HepG2 (cell line): ENCODE measurements at regions not wholly inside any gene's neighbourhood (a gene's known extent, or its start where the extent isn't known, plus 50 kb on each side); places are given as distances from the start of the nearest gene placed in this dataset.
"Not testable (repeated sequence)": the region's sequence is repeated elsewhere in the genome, so short reads cannot be mapped to it uniquely, and the experiment has no call there.

ENCODE experiments used
- ATAC-seq: fragments of 200-7000 bp; cut with Tn5 transposase; 3 replicates; pipeline ENCODE4 v1.9.1; 2020; ENCODE audit warnings: mild to moderate bottlenecking, moderate library complexity
- BruUV-seq: library from RNA; stranded (reverse); fragments of 400-500 nt; replicated peaks from 2 replicates; lab custom pipeline; 2021; lab: Mats Ljungman, UMichigan
- CTCF ChIA-PET: fragments of 300-600 bp; formaldehyde crosslinking; extraction: SDS; loops from one replicate; lab custom pipeline; 2021; ENCODE audit warnings: low total read pairs, inconsistent platforms, low intra/inter-chr PET ratio; lab: Yijun Ruan, JAX
- POLR2A ChIA-PET: fragments of 350-600 bp; sonication (Branson Sonifier 250); formaldehyde crosslinking; loops from one replicate; lab custom pipeline; 2020; ENCODE audit warnings: antibody characterized with exemption, inconsistent platforms; lab: Yijun Ruan, JAX
- DNase-seq: peaks from one replicate; pipeline ENCODE4 v3.0.0-alpha.2; 2015; ENCODE audit warnings: low spot score
- FAIRE-seq: peaks from 3 replicates; lab custom pipeline; 2011; peaks lifted over from hg19 to GRCh38; lab: Jason Lieb, UNC
- H2AFZ ChIP-seq: one replicate; pipeline ENCODE4 v1.6.1; 2011; ENCODE audit warnings: low read length, inconsistent platforms
- H3K27ac ChIP-seq: fragments of 300-600 bp; 3 replicates; pipeline ENCODE4 v1.8.0; 2011; ENCODE audit warnings: mixed run types, mild to moderate bottlenecking, mixed read lengths, low read length, inconsistent platforms; ENCODE audit not compliant: insufficient read depth; ENCODE audit errors: extremely low read length
- H3K27me3 ChIP-seq, 2 experiments: fragments of 200-600 bp in 1 of 2; 2 replicates in 1 of 2; 3 replicates in 1 of 2; pipeline versions ENCODE4 v1.6.0 to v1.8.0; 2011; ENCODE audit warnings: low read length in 2 of 2, mild to moderate bottlenecking in 2 of 2, moderate library complexity in 2 of 2, inconsistent platforms in 1 of 2; ENCODE audit not compliant: insufficient read depth in 2 of 2, control insufficient read depth in 1 of 2
- H3K36me3 ChIP-seq, 2 experiments: fragments of 200-600 bp in 1 of 2; replicated peaks in 1 of 2; 2 replicates in 1 of 2; 3 replicates in 1 of 2; pipeline versions ENCODE4 v1.5.1 to v1.8.0; 2011; ENCODE audit warnings: low read length in 2 of 2, inconsistent platforms in 1 of 2; ENCODE audit not compliant: insufficient read depth in 2 of 2, control insufficient read depth in 1 of 2
- H3K4me1 ChIP-seq: 2 replicates; pipeline ENCODE4 v1.5.1; 2012; ENCODE audit warnings: low read length, inconsistent platforms; ENCODE audit not compliant: insufficient read depth
- H3K4me2 ChIP-seq: 2 replicates; pipeline ENCODE4 v1.6.0; 2011; ENCODE audit warnings: low read depth, low read length, inconsistent platforms
- H3K4me3 ChIP-seq, 3 experiments: fragments of 200-600 bp in 1 of 3; sonication (generic), shearing (Covaris generic) in 1 of 3; replicated peaks in 1 of 3; 2 replicates each; pipeline ENCODE4 v1.5.1; 2011 to 2016; ENCODE audit warnings: low read length in 3 of 3, inconsistent platforms in 2 of 3, low read depth in 2 of 3, mild to moderate bottlenecking in 2 of 3, control low read depth in 1 of 3, mixed read lengths in 1 of 3; ENCODE audit not compliant: insufficient read depth in 1 of 3
- H3K79me2 ChIP-seq: one replicate; pipeline ENCODE4 v1.6.1; 2011; ENCODE audit warnings: low read length, inconsistent platforms; ENCODE audit not compliant: insufficient read depth
- H3K9ac ChIP-seq: 2 replicates; pipeline ENCODE4 v1.6.0; 2011; ENCODE audit warnings: mild to moderate bottlenecking, low read depth, low read length, inconsistent platforms; ENCODE audit not compliant: insufficient read depth
- H3K9me3 ChIP-seq: 2 replicates; pipeline ENCODE4 v1.5.1; 2012; ENCODE audit warnings: mild to moderate bottlenecking, low read length
- H4K20me1 ChIP-seq: 2 replicates; pipeline ENCODE4 v1.6.0; 2011; ENCODE audit warnings: inconsistent platforms, mild to moderate bottlenecking, low read length, moderate library complexity; ENCODE audit not compliant: insufficient read depth
- REL ChIP-seq: sonication (generic); formaldehyde crosslinking; conservative IDR thresholded peaks from 2 replicates; pipeline ENCODE4 v1.8.0; 2022; ENCODE audit warnings: mild to moderate bottlenecking, missing genetic modification reagents, moderate library complexity
- WGBS: methylation state at CpG from one replicate; pipeline ENCODE4 v1.1.6; 2017; ENCODE audit warnings: low lambda C conversion rate; 5-methylcytosine and 5-hydroxymethylcytosine counted together
- in situ Hi-C: cut with HindIII; loops from 2 replicates; pipeline ENCODE4 v1.10.0; 2017; ENCODE audit warnings: low pct_unique_long_range_greater_than_20kb; ENCODE audit not compliant: extremely low pct_ligation_motif_present
- intact Hi-C: fragments of 100-400 bp; cut with micrococcal nuclease; formaldehyde crosslinking; loops from one replicate; pipeline ENCODE4 v1.10.0; 2022; ENCODE audit not compliant: unreplicated experiment
- TF ChIP-seq, protein P1 (sequence below): sonication (generic); formaldehyde crosslinking; IDR thresholded peaks from 2 replicates; pipeline ENCODE4 v1.5.0; 2020; ENCODE audit warnings: mild to moderate bottlenecking, missing genetic modification reagents, moderate library complexity

DNA sequence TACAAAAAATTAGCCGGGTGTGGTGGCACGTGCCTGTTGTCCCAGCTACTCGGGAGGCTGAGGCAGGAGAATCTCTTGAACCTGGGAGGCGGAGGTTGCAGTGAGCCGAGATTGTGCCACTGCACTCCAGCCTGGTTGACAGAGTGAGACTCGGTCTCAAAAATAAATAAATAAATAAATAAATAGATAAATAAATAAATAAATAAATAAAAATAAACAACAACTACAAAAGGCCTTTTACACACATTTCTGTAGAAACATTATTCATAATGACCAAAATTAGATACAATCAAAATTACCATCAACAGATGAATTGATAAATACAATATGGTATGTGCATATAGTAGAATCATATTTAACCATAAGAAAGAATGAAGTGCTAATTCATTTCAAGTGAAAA lies 96.7 kb downstream of the LPAR4 start:
- FAIRE-seq, POLR2A ChIA-PET: not testable (repeated sequence)

DNA sequence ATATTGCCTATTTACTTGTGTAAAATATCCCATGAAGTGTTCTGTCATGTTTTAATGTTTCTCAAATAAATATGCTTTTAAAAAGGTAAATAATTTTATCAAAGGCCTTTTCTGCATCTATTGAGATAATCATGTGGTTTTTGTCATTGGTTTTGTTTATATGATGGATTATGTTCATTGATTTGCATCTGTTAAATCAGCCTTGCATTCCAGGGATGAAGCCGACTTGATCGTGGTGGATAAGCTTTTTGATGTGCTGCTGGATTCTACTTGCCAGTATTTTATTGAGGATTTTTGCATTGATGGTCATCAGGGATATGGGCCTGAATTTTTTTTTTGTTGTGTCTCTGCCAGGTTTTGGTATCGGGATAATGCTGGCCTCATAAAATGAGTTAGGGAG lies 63.9 kb upstream of the P2RY10 start:
- H3K4me3 ChIP-seq, H3K9ac ChIP-seq, POLR2A ChIA-PET, H3K27me3 ChIP-seq, H2AFZ ChIP-seq, DNase-seq, BruUV-seq, FAIRE-seq, H3K4me1 ChIP-seq, H3K9me3 ChIP-seq, H3K27ac ChIP-seq, ATAC-seq, H3K79me2 ChIP-seq, CTCF ChIA-PET, in situ Hi-C loops, H4K20me1 ChIP-seq, H3K36me3 ChIP-seq, intact Hi-C loops, H3K4me2 ChIP-seq: not testable (repeated sequence)
- 0% methylated on average over 3 of the region's 3 CpGs for WGBS

More for the DNA sequence above, 96.7 kb downstream of the LPAR4 start:
- WGBS, result 36% methylated on average over 6 of the region's 6 CpGs
- H2AFZ ChIP-seq, H3K27me3 ChIP-seq, H3K4me3 ChIP-seq, intact Hi-C loops, H3K9me3 ChIP-seq, ATAC-seq, CTCF ChIA-PET, H4K20me1 ChIP-seq, DNase-seq, H3K4me2 ChIP-seq, BruUV-seq, H3K36me3 ChIP-seq, in situ Hi-C loops, H3K4me1 ChIP-seq, H3K27ac ChIP-seq, H3K79me2 ChIP-seq, H3K9ac ChIP-seq: not testable (repeated sequence)

DNA sequence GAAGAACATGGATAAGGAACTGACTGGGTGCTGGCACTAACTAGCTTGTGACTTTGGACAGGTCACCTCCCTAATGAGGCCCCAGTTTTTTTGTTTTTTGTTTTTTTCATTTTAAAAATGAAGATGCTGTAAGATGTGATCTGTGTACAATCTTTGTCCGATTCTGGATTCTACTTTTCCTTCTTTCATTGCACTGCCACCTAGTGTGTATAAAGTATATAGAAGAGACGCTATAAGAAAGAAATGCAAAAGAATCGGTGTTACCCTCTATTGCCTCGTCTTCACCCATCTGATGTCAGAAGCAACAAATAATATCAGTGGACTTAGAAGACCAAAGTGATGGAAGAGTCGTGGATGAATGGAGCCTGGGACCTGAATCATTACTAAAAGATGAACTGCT lies 58.6 kb upstream of the P2RY10 start:
- H3K4me2 ChIP-seq, result no peak overlapping the region
- no peaks in the 10 kb centered on the region for H4K20me1 ChIP-seq
- CTCF ChIA-PET, result no interaction called here
- in situ Hi-C loops (no loop called here), intact Hi-C loops (loop anchor here (5.0 kb wide), 1 partner anchor 329 kb away; no protein-coding TSS in a partner anchor)
- no TSS peak for BruUV-seq
- H3K4me3 ChIP-seq, result no peak overlapping the region
- WGBS, result 0% methylated on average over 5 of the region's 5 CpGs
- ATAC-seq, result no peak
- POLR2A ChIA-PET, result no interaction called here
- DNase-seq, result no peak
- no peak for TF ChIP-seq REL (CRISPR knock-in tag)
- TF ChIP-seq, protein P1, sequence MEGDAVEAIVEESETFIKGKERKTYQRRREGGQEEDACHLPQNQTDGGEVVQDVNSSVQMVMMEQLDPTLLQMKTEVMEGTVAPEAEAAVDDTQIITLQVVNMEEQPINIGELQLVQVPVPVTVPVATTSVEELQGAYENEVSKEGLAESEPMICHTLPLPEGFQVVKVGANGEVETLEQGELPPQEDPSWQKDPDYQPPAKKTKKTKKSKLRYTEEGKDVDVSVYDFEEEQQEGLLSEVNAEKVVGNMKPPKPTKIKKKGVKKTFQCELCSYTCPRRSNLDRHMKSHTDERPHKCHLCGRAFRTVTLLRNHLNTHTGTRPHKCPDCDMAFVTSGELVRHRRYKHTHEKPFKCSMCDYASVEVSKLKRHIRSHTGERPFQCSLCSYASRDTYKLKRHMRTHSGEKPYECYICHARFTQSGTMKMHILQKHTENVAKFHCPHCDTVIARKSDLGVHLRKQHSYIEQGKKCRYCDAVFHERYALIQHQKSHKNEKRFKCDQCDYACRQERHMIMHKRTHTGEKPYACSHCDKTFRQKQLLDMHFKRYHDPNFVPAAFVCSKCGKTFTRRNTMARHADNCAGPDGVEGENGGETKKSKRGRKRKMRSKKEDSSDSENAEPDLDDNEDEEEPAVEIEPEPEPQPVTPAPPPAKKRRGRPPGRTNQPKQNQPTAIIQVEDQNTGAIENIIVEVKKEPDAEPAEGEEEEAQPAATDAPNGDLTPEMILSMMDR (CRISPR knock-in tag), result peak; percentile 18; the same call in 1 of the 2 replicates
- no peaks in the 10 kb centered on the region for H3K79me2 ChIP-seq
- no peak for FAIRE-seq
- no peak overlapping the region for H2AFZ ChIP-seq
- no peak overlapping the region for H3K9ac ChIP-seq
- no peaks in the 10 kb centered on the region for H3K27me3 ChIP-seq
- H3K9me3 ChIP-seq, result no peaks in the 10 kb centered on the region
- no peaks in the 10 kb centered on the region for H3K36me3 ChIP-seq
- H3K4me1 ChIP-seq, result no peaks in the 10 kb centered on the region
- no peak overlapping the region for H3K27ac ChIP-seq
